NCI-H2081 treated with DMSO at 0.1 percent for 48 hours (cell line): ENCODE measurements at regions not wholly inside any gene's neighbourhood (a gene's known extent, or its start where the extent isn't known, plus 50 kb on each side); places are given as distances from the start of the nearest gene placed in this dataset.
"Not testable (repeated sequence)": the region's sequence is repeated elsewhere in the genome, so short reads cannot be mapped to it uniquely, and the experiment has no call there.

Experiments
- DNase-seq: peaks from one replicate; lab custom pipeline; 2025; lab: John Stamatoyannopoulos, UW

DNA sequence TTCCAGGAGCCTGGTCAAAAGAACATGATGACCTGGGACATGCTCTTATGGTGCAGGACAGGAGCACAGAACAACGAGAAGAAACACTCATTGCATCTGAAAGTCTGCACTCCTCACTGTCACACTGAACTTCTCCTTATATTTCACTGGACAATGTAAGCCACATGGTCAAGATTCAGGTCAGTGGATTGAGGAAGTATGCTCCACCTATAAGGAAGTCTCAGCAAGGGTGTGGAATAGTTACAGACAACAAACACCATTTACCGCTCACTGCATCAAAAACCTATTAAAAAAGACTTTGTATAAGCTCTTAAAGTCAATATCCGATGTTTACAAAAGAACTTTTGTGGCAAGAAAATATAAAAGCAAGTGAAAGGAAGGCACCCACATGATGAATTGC lies 153.1 kb upstream of the FOXG1 start:
- DNase-seq, result no peak

GRCh38 chr14:28626780-28627179 lies 139.8 kb upstream of the FOXG1 start:
- no peak for DNase-seq

DNA sequence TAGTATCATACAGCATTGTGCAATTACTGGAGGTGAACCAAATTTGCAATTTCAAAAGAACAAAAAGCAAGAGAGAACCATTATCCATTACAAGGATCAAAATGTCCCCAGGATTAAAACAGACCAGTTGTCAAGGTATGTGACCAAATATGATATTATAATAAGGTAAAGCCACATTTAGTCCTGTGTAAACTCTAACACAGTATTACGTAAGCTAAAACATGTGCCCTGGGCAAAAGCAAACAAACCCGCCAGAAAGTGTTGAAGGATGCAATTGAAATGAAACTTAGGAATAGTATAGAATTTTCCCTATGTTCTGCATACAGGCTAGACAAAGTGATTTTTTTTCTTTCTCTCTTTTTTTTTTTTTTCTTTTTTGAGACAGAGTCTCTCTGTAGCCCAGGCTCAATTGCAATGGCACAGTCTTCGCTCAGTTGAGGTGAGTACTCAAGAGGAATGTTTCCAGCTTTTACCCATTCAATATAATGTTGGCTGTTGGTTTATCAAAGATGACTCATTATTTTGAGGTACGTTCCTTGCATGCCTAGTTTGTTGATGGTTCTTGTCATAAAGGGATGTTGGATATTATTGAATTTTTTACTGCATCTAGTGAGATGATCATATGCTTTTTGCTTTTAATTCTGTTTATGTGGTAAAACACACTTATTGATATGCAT lies 137.1 kb upstream of the FOXG1 start:
- no peak for DNase-seq

GRCh38 chr14:28630100-28630499 lies 136.5 kb upstream of the FOXG1 start:
- DNase-seq, result no peak

DNA sequence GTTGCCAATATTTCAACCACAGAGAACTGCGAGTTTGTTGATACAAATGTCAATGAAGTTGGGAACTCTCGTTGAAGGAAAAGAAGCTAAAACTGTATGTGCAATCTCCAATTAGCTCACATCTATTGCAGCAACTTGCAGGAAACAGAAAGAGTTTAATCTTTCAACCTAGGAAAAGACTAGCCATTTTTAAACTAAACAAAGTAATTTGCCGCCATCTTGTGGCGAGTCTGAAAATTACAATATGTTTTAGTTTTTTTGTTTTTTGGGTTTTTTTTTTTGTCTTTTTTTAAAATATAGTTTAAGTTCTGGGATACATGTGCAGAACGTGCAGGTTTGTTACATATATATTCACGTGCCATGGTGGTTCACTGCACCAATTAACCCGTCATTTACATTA lies 131.2 kb upstream of the FOXG1 start:
- peak; percentile 11 for DNase-seq

GRCh38 chr14:28635816-28636215 lies 130.8 kb upstream of the FOXG1 start:
- DNase-seq, result not testable (repeated sequence)

GRCh38 chr14:28641189-28641588 lies 125.4 kb upstream of the FOXG1 start:
- DNase-seq, result not testable (repeated sequence)

- no peak for DNase-seq
These were observed 115.4 kb upstream of the FOXG1 start for GRCh38 chr14:28651148-28651547.

GRCh38 chr14:28652782-28653181 lies 113.8 kb upstream of the FOXG1 start:
- no peak for DNase-seq

- DNase-seq, result no peak
These were observed 113.1 kb upstream of the FOXG1 start for GRCh38 chr14:28653521-28653920.

- peak; percentile 82 for DNase-seq
These were observed 109.8 kb upstream of the FOXG1 start for GRCh38 chr14:28656704-28657255.

DNA sequence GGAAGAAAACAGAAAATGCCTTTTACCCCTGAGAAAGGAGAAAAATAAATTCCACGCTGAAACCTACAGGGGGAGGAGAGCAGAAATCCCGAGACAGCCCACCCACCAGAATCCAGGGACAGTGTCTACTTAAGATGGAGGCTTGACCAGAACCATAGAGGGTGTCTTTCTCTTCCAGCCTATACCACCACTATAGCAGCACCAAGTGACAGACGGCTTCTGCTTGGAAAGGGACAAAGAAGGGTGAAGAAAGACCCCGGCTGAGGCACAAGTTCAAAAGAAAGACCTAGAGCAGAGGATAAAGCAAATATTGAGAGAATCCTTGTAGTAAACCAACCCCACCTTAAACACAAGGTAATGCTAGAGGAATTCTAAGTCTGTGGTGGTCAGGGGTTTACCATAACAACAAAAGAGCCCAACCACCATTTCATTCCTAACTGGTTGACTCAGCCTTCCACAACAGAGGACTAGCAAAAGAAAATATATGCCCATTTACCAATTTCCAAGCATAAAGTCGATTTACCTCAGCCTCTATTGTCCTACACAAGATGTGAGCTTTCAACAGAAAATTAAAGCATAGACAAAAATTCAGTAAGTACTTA lies 105.3 kb upstream of the FOXG1 start:
- DNase-seq, result no peak

DNA sequence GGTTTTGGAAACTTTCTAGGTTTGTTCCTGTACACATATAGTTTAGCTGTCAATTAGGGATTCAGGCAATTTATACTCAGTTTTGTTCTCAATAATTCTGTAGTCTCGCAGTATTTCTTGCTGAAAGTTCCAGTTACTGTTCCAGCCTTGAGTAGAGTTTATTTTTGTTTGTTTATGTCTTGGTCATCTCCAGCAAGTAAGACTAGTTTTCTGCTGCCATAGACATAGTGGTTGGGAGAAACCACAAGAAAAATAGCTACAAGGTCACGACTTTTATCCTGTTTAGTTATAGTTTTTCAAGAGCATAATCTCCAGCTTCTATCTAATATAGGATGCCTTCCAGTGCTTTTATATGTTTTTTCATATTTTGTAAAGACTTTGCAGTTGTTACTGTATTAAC lies 99.6 kb upstream of the FOXG1 start:
- no peak for DNase-seq

DNA sequence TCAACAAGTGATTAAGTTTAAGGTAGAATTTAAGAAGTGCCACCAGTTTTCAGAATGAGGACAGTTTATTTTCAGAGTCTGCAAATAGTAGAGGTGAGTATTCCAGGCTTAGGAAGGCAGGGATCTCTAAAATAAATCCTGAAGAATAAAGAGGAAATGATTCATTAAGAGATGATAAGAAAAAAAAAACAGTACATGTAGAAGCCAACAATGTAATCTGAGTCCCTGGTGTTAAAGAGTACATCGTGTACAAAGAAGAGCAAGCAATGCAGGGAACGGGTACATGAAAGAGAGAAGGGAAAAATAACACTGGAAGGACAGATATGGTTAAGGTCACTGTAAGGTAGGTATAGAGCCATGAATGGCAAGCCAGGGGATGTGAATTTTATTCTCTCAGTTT lies 95.2 kb upstream of the FOXG1 start:
- DNase-seq, result no peak

- DNase-seq, result no peak
These were observed 93.5 kb upstream of the FOXG1 start for GRCh38 chr14:28673056-28673455.

DNA sequence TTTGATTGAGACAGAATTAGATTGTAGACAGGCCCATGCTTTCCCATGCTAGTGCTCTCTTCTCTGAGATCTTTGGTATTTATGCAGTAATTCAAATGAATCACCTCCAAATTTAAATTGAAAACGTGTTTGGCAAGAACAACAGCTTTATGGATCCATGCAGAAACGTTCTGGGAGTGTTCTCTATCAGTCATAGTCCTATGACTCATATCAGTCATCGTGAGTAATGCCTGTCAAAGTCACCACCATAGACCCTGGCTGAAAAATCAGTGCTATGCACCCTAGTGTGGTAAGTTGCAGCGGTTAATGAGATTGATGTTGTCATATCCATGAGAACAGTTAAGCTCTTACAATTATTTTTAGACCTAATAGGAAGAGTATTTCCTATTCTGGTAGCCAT lies 90.1 kb upstream of the FOXG1 start:
- DNase-seq, result no peak

DNA sequence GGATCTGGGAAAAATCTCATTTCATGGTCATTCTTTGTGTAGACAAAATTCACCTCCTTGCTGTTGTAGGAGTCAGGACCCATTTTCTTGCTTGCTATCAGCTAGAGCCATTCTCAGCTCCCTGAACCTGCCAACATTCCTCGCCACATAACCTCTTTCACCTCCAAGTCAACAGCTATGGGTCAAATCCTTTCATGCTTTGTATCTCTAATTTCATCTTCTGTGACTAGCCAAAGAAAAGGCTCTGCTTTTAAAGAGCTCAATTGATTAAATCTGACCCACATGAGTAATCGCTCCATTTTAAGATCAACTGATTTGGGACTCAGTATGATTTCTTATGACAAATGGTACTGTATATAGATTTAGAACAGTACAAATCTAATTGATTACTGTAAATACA lies 89.2 kb upstream of the FOXG1 start:
- no peak for DNase-seq

GRCh38 chr14:28678887-28679286 lies 87.7 kb upstream of the FOXG1 start:
- no peak for DNase-seq

DNA sequence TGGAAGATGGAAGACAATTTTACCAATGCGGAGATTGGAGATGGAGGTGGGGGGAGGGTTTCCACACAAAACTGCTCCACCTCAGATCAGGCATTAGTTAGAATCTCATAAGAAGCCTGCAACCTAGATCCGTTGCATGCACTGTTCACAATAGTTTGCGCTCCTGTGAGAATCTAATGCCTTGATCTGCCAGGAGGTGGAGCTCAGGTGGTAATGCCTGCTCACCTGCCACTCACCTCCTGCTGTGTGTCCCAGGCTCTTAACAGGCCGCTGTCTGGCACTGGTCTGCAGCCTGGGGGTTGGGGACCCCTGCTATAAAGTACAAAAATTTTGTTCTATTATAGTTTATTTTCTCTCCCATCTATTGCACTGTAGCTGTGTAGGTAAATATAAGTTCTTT lies 84.9 kb upstream of the FOXG1 start:
- no peak for DNase-seq

- peak; percentile 74 for DNase-seq
These were observed 76.4 kb upstream of the FOXG1 start for GRCh38 chr14:28690029-28690692.

GRCh38 chr14:28695109-28695508 lies 71.5 kb upstream of the FOXG1 start:
- DNase-seq, result no peak

DNA sequence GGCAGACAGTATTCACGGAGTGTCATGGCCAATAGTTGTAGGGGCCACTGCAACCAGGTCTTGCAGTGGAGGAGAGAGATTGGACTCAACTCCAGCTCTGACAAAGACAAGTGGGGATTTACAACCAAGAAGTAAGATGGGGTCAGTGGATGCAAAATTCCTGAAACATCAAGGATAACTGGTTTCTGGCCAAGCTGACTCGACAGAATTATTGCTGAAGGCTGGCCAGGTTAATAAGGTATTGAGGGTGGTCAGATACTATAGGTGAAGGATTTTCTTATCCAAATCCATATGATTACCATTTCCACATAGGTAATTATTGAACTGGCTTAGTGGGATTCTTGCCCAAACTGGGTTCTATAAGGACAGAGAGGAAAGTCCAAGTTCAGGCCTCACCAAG lies 64.9 kb upstream of the FOXG1 start:
- DNase-seq, result no peak

- no peak for DNase-seq
These were observed 63.1 kb upstream of the FOXG1 start for GRCh38 chr14:28703482-28703881.
